HG02759 (cell line): ENCODE measurements at regions not wholly inside any gene's neighbourhood (a gene's known extent, or its start where the extent isn't known, plus 50 kb on each side); places are given as distances from the start of the nearest gene placed in this dataset.
"Not testable (repeated sequence)": the region's sequence is repeated elsewhere in the genome, so short reads cannot be mapped to it uniquely, and the experiment has no call there.

Experiments
- ATAC-seq: cut with Tn5 transposase; IDR thresholded peaks from one replicate; pipeline ENCODE4 v1.9.1; 2021; ENCODE audit warnings: mild to moderate bottlenecking, moderate library complexity; ENCODE audit not compliant: unreplicated experiment

DNA sequence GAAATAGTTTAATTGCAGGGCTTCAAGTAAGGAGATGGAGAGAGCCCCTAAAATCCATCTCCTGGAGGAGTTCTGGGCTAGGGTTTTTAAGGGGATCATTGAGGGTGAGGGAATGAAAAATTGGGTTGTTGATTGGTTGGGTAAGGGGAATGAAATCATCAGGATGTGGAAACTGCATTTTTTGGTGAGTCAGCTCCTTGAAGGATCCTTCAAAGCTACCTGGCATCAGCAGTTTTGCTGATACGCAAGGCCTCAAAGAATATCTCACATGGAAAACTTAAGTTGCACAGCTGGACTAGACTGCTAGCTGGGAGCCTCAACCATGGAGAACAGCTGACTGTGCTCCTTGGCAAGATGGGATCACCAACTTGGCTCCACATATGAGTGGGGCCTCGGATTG, 136.7 kb downstream of the FGF10 start:
- no peak for ATAC-seq

GRCh38 chr5:44246986-44247385, 142.2 kb downstream of the FGF10 start:
- no peak for ATAC-seq

GRCh38 chr5:44245935-44246334, 143.3 kb downstream of the FGF10 start:
- no peak for ATAC-seq

DNA sequence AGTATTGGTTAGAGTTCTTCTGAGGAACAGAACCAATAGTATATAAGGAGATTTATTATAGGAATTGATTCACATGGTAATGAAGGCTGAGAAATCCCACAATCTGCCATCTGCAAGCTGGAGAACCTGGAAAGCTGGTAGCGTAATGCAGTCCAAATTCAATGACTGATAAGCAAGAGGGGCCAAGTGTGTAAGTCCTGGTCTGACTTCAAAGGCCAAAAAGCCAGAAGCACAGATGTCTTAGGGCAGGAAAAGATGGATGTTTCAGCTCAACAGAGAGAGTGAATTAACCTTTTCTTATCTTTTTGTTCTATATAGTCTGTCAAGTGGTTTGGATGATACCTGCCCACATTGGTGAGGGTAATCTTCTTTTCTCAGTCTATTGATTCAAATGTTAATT, 146.4 kb downstream of the FGF10 start:
- ATAC-seq, result no peak

DNA sequence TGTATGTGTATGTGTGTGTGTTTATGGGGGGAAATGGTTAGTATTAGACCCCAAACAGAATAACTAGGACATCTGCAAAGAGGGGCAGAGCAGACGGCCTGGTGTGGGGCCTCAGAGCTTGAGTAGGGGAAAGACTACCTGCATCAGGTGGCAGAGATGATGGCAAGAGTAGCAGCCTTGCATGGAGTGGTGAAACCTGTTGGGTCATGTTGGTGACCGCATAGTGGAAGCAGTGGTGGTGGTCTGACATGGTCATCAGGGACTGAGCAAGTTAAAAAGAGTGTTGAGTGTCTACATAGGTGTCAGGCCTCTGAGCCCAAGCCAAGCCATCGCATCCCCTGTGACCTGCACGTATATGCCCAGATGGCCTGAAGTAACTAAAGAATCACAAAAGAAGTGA, 153.2 kb downstream of the FGF10 start:
- no peak for ATAC-seq

- no peak for ATAC-seq
These were observed 155.5 kb downstream of the FGF10 start for GRCh38 chr5:44233691-44234090.

DNA sequence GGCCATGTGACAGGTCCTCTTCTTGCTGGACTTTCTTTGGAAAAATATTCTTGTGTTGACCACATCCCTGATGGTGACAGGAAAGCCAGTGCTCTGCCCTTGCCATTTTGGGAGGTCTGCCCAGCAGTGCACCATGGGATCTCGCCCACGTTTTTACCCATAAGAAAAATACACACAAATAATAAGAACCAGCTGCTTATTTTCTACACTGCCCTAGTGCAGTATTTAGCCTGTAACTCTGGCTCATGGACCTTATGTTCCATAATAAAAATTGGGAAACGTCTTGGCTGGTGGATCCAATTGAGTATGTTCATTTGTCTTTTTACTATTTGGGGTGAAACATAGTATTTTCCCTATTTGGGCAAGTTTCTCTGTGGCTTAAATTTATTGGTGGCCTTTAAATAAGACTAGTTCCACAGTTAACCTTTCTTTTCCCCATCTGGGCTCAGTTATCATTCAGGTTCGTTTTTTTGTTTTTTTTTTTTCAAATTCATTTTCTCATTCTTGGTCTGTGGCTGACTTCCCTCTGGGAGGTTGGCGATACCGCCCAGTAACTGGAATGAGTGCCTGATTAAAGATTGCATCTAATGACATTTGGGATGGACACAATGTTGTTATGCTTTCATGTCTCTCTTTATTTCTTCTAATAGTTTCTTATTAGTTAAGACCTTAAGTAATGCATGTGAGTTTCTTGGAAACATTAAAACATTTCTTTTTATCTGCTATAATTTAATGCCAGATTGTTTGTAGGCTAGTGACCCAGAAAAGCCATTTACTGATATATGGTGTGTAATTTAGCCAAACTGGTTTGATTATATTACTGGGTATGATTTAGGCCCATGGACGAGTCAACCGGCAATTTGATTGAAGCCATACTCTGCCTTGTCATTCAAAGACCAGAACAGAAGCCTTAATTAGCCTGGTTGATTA, 163.7 kb downstream of the FGF10 start:
- ATAC-seq, result no peak

DNA sequence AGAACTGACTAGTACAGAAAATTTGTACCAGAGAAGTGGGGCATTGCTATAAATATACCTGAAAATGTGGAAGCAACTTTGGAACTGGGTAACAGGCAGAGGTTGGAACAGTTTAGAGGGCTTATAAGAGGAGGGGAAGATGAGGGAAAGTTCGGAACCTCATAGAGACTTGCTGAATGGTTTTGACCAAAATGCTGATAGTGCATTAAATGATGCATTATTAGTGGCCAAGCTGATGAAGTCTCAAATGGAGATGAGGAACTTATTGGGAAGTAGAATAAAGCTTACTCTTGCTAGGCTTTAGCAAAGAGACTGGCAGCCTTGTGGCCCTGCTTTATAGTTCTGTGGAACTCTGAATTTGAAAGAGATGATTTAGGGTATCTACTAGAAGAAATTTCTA, 189.8 kb downstream of the FGF10 start:
- no peak for ATAC-seq

GRCh38 chr5:44189255-44189654, 200.0 kb downstream of the FGF10 start:
- ATAC-seq, result no peak

GRCh38 chr5:44187973-44188372, 201.2 kb downstream of the FGF10 start:
- ATAC-seq, result no peak

DNA sequence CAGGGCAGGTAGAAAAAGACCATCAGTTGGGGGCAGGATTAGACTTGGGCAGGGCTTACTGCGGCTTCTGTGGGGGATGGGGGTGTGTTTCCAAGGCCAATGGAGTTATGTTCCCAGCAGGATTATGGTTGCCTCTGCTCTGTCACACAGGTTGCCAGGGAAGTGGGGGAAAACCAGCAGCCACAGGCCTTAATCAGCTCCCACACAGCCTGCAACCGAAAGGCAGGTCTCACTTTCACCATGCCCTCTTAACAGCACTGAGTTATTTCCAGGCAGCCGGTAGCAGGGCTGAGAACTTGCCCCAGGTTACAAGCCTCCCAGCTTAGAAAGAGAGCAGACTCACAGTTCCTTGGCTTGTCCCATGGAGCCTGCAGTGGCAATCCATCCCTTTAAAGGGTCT, 205.5 kb downstream of the FGF10 start:
- no peak for ATAC-seq

DNA sequence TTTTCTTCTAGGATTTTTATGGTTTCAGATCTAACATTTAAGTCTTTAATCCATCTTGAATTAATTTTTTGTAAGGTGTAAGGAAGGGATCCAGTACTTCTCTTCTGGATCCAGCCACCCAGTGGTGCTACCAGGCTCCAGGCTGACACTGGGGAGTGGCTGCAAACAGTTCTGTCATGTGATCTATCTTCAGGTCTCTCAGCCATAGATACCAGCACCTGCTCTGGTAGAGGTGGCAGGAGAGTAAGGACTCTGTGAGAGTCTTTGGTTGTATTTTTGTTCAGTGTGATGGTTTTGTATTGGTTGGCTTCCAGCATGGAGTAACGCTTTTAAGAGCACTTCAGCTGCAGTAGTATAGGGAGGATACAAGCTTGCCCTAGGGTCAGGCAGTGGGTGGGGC, 205.9 kb downstream of the FGF10 start:
- ATAC-seq, result no peak

- no peak for ATAC-seq
These were observed 210.8 kb downstream of the FGF10 start for GRCh38 chr5:44178414-44178813.

- ATAC-seq, result peak; percentile 50
These were observed 221.7 kb downstream of the FGF10 start for GRCh38 chr5:44167540-44167939.

DNA sequence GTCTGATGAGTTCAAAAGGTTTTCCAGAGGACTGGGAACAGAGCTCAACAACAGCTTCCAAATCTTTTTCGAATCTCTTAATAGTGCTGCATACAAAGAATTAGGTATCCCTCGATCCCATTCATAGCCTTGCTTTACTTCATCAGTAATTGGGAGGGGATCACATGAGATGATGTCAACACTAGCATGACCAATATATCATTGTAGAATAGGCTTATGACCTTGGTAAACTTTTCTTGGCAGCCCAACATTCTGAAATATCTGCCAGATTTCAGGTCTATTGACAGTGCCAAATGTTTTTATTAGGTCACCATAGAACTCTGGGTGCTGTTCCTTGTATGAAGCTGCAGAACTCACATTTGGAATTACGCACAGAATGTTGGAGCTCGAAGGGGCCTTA, 228.9 kb downstream of the FGF10 start:
- ATAC-seq, result no peak

- ATAC-seq, result no peak
These were observed 239.0 kb downstream of the FGF10 start for GRCh38 chr5:44150075-44150723.

GRCh38 chr5:44117947-44118346, 271.3 kb downstream of the FGF10 start:
- not testable (repeated sequence) for ATAC-seq

GRCh38 chr5:44108232-44108631, 281.0 kb downstream of the FGF10 start:
- not testable (repeated sequence) for ATAC-seq

- ATAC-seq, result no peak
These were observed 289.6 kb downstream of the FGF10 start for GRCh38 chr5:44099643-44100042.

DNA sequence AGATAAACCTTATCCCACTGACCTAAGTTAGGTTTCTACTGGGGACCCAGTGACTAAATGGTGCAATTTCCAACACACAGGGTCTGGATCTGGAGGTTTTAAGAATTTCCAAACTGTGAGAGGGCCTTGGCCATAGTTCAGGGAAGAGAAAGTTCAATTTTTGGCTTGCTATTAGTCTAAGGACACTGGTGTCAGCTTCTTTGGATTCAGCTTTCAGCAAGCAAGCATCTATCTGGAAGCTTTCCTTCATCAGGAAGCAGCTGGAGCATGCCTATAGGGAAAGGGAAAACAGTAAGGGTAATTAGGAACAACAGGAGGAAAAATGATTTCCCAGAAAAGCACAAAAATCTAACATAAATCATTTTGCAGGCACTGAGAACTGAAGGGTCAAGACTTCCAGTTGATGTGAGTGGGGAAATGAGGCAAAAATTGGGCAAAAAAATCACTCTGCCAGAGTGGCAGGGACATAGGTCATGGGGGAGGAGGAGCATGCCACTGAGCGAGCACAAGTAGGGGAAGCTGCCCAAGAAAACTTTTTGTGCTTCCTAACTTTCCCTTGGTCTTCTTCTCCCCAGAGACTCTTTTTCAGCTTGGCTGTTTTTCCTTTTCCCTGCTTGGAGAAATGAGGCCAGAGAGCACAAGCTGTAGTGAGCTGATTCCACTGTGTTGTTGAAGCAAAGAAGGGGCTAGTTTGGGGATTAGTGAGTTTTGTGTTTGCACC, 299.6 kb downstream of the FGF10 start:
- no peak for ATAC-seq

DNA sequence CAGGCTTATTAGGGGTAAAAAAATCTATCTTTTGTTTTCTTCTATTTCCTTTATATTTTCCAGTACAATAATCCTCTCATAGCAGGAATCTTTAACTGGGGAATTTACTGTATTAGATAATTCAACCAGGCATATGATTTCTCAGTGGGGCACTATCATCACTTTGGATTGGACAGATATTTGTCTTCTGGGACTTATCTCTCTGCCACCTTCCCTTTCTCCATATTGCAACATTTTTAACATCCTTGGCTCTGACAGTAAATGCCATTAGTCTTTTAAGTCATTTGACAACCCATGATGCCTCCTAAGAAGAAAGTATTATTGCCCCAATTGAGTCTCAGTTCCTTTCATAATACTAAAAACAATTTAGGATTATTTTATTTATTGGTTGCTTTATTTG, 304.1 kb downstream of the FGF10 start:
- ATAC-seq, result no peak

GRCh38 chr5:44074547-44074946, 314.7 kb downstream of the FGF10 start:
- ATAC-seq, result not testable (repeated sequence)
